Endothelial cell of umbilical vein (primary cell): ENCODE measurements at regions not wholly inside any gene's neighbourhood (a gene's known extent, or its start where the extent isn't known, plus 50 kb on each side); places are given as distances from the start of the nearest gene placed in this dataset.
"Not testable (repeated sequence)": the region's sequence is repeated elsewhere in the genome, so short reads cannot be mapped to it uniquely, and the experiment has no call there.

ENCODE experiments used
- CTCF ChIP-seq, 2 donors: IDR thresholded peaks; 1 replicate in 1 of 2; 2 replicates in 1 of 2; pipeline ENCODE4 v1.5.1; 2011; ENCODE audit warnings: low read length in 2 of 2, mild to moderate bottlenecking in 2 of 2, moderate library complexity in 2 of 2, control low read depth in 1 of 2, inconsistent platforms in 1 of 2, low read depth in 1 of 2; ENCODE audit not compliant: insufficient read depth in 1 of 2; ENCODE audit errors: extremely low read depth in 1 of 2
- EZH2 ChIP-seq: IDR thresholded peaks from 2 replicates; pipeline ENCODE4 v1.6.1; 2012; ENCODE audit warnings: borderline replicate concordance, low read depth, mild to moderate bottlenecking, moderate library complexity, low read length, inconsistent platforms; ENCODE audit not compliant: severe bottlenecking
- MAX ChIP-seq: IDR thresholded peaks from 2 replicates; pipeline ENCODE4 v1.6.1; 2011; ENCODE audit not compliant: insufficient read depth, insufficient read length
- POLR2A ChIP-seq: IDR thresholded peaks from 2 replicates; pipeline ENCODE4 v1.6.1; 2012; ENCODE audit warnings: low read depth, mild to moderate bottlenecking, control low read depth, low read length
- POLR2AphosphoS5 ChIP-seq: IDR thresholded peaks from 2 replicates; pipeline ENCODE4 v1.6.1; 2012; ENCODE audit warnings: low read depth, mild to moderate bottlenecking, control low read depth, low read length, moderate library complexity; ENCODE audit not compliant: insufficient read depth

GRCh38 chr16:55988850-55989568, 113.8 kb upstream of the CES5A start:
- TF ChIP-seq CTCF (IDR thresholded peaks at IDR 0.05; ENCODE audit: extremely low read depth in 1 of 2, insufficient read depth in 1 of 2, low read depth in 1 of 2, low read length in 2 of 2); POLR2AphosphoS5; EZH2; MAX; POLR2A: not testable (repeated sequence)
